ENCODE measurements at regions not wholly inside any gene's neighbourhood (a gene's known extent, or its start where the extent isn't known, plus 50 kb on each side); places are given as distances from the start of the nearest gene placed in this dataset.

DNA sequence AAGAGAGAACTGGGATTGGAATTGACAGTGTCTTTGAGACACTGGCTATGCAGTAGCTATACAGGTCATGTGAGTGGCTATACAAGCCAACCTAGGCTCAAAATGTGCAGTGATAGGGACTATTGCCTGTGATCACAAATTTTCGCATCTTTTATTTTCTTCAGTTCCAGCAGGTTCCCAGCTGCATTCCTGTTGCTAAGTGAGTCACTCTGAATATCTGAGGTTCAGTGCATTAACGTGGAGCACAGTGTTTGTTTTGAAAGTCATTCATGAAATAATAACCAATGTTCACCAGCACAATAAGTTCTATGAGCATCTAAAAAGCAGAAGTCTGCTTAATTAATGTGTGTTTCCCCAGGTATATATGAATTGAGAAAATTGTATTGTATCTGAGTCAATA is 1236.0 kb upstream of the CELF2 start:
- BruUV-seq (replicated peaks), result no TSS peak
- intact Hi-C loops (cut with micrococcal nuclease; ENCODE audit: unreplicated experiment), result no loop called here
- POLR2A ChIA-PET, result no interaction called here

DNA sequence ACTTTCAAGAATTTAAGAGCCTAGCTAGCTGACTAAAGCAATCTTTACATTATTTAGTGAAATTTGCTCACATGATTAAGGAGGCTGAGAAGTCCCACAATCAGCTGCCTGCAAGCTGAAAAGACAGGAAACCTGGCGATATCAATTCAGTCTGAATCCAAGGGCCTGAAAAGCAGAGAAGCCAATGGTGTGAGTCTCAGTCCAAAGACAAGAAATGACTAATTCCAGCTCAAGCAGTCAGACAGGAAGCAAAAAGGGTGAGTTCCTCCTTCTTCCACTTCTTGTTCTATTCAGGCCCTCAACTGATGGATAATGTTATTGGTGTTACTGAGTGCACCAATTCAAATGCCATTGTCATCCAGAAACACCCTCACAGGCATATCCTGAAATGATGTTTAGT is 1231.6 kb upstream of the CELF2 start:
- intact Hi-C loops (cut with micrococcal nuclease; ENCODE audit: unreplicated experiment), result no loop called here
- H3K27me3 Mint-ChIP-seq (ENCODE audit: insufficient read depth, unreplicated experiment), result peaks cover 3% of the 10 kb centered on the region
- TF ChIP-seq, protein P1, sequence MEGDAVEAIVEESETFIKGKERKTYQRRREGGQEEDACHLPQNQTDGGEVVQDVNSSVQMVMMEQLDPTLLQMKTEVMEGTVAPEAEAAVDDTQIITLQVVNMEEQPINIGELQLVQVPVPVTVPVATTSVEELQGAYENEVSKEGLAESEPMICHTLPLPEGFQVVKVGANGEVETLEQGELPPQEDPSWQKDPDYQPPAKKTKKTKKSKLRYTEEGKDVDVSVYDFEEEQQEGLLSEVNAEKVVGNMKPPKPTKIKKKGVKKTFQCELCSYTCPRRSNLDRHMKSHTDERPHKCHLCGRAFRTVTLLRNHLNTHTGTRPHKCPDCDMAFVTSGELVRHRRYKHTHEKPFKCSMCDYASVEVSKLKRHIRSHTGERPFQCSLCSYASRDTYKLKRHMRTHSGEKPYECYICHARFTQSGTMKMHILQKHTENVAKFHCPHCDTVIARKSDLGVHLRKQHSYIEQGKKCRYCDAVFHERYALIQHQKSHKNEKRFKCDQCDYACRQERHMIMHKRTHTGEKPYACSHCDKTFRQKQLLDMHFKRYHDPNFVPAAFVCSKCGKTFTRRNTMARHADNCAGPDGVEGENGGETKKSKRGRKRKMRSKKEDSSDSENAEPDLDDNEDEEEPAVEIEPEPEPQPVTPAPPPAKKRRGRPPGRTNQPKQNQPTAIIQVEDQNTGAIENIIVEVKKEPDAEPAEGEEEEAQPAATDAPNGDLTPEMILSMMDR (IDR thresholded peaks at IDR 0.05; ENCODE audit: insufficient read depth in 1 of 2, low read depth in 1 of 2, low read length in 1 of 2, severe bottlenecking in 1 of 2, unreplicated experiment in 1 of 2), result no peak
- Histone ChIP-seq H3K36me3 (ENCODE audit: control insufficient read depth, insufficient read depth, low read length) (no peaks in the 10 kb centered on the region), H3K9me3 (no peaks in the 10 kb centered on the region), H3K27me3 (replicated peaks; ENCODE audit: control insufficient read depth, insufficient read depth, low read length) (no peaks in the 10 kb centered on the region), H3K4me1 (no peaks in the 10 kb centered on the region), H3K4me3 (ENCODE audit: low read depth, low read length) (no peak overlapping the region)
- no peaks in the 10 kb centered on the region for H3K36me3 Mint-ChIP-seq (ENCODE audit: insufficient read depth, unreplicated experiment)
- CTCF ChIA-PET, result no interaction called here
- H3K4me3 Mint-ChIP-seq (ENCODE audit: unreplicated experiment), result no peak overlapping the region
- H3K27ac Mint-ChIP-seq (ENCODE audit: unreplicated experiment), result no peak overlapping the region
- no TSS peak for BruUV-seq (replicated peaks)
- no peak for DNase-seq
- POLR2A ChIA-PET, result no interaction called here
- H3K9me3 Mint-ChIP-seq (ENCODE audit: unreplicated experiment), result no peaks in the 10 kb centered on the region
- no peaks in the 10 kb centered on the region for H3K4me1 Mint-ChIP-seq (ENCODE audit: low read depth, unreplicated experiment)

More for the DNA sequence above, 1236.0 kb upstream of the CELF2 start:
- CTCF ChIA-PET, result no interaction called here
- TF ChIP-seq, protein P1 (IDR thresholded peaks at IDR 0.05; ENCODE audit: insufficient read depth in 1 of 2, low read depth in 1 of 2, low read length in 1 of 2, severe bottlenecking in 1 of 2, unreplicated experiment in 1 of 2), result no peak
- Histone ChIP-seq H3K4me3 (ENCODE audit: low read depth, low read length) (no peak overlapping the region), H3K9me3 (no peaks in the 10 kb centered on the region), H3K4me1 (no peaks in the 10 kb centered on the region), H3K36me3 (ENCODE audit: control insufficient read depth, insufficient read depth, low read length) (no peaks in the 10 kb centered on the region), H3K27me3 (replicated peaks; ENCODE audit: control insufficient read depth, insufficient read depth, low read length) (no peaks in the 10 kb centered on the region)
- Mint-ChIP-seq H3K36me3 (ENCODE audit: insufficient read depth, unreplicated experiment) (no peaks in the 10 kb centered on the region), H3K27ac (ENCODE audit: unreplicated experiment) (no peak overlapping the region), H3K9me3 (ENCODE audit: unreplicated experiment) (no peaks in the 10 kb centered on the region), H3K27me3 (ENCODE audit: insufficient read depth, unreplicated experiment) (peaks cover 2% of the 10 kb centered on the region), H3K4me1 (ENCODE audit: low read depth, unreplicated experiment) (no peaks in the 10 kb centered on the region), H3K4me3 (ENCODE audit: unreplicated experiment) (no peak overlapping the region)
- no peak for DNase-seq

DNA sequence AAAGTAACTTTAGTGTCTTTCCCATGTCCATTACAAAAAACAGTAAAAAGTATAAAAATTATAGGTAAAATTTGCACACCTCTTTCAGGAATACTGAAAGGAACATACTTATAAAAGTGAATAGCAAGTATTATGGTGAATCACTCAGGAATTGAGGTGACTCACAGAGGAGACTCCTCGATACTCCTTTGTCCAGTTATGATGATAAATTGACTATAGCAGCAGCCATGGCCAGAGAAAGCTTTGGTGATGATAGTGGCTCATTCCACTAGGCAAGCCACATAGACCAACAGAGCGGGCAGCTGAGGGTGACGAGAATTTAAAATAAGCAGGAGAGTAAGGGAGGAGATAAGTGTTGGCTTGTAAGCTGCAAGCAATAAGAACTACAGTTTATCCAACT is 1231.1 kb upstream of the CELF2 start:
- Mint-ChIP-seq H3K36me3 (ENCODE audit: insufficient read depth, unreplicated experiment) (no peaks in the 10 kb centered on the region), H3K4me1 (ENCODE audit: low read depth, unreplicated experiment) (no peaks in the 10 kb centered on the region), H3K9me3 (ENCODE audit: unreplicated experiment) (no peaks in the 10 kb centered on the region), H3K27ac (ENCODE audit: unreplicated experiment) (no peak overlapping the region), H3K27me3 (ENCODE audit: insufficient read depth, unreplicated experiment) (peaks cover 3% of the 10 kb centered on the region), H3K4me3 (ENCODE audit: unreplicated experiment) (no peak overlapping the region)
- Histone ChIP-seq H3K9me3 (no peaks in the 10 kb centered on the region), H3K4me3 (ENCODE audit: low read depth, low read length) (no peak overlapping the region), H3K27me3 (replicated peaks; ENCODE audit: control insufficient read depth, insufficient read depth, low read length) (no peaks in the 10 kb centered on the region), H3K4me1 (no peaks in the 10 kb centered on the region), H3K36me3 (ENCODE audit: control insufficient read depth, insufficient read depth, low read length) (no peaks in the 10 kb centered on the region)
- no TSS peak for BruUV-seq (replicated peaks)
- intact Hi-C loops (cut with micrococcal nuclease; ENCODE audit: unreplicated experiment), result no loop called here
- POLR2A ChIA-PET, result no interaction called here
- DNase-seq, result no peak
- TF ChIP-seq, protein P1 (IDR thresholded peaks at IDR 0.05; ENCODE audit: insufficient read depth in 1 of 2, low read depth in 1 of 2, low read length in 1 of 2, severe bottlenecking in 1 of 2, unreplicated experiment in 1 of 2), result no peak
- CTCF ChIA-PET, result no interaction called here
